Prostate gland (tissue), 2 donors: ENCODE measurements at regions not wholly inside any gene's neighbourhood (a gene's known extent, or its start where the extent isn't known, plus 50 kb on each side); places are given as distances from the start of the nearest gene placed in this dataset.
"Not testable (repeated sequence)": the region's sequence is repeated elsewhere in the genome, so short reads cannot be mapped to it uniquely, and the experiment has no call there.

Source experiments
- CTCF ChIP-seq, 4 experiments: fragments of 200-600 bp in 2 of 4; fragments of 450-650 bp in 2 of 4; sonication (generic) in 2 of 4; IDR thresholded peaks; 1 replicate in 3 of 4; 2 replicates in 1 of 4; pipeline ENCODE4 v1.5.1; 2016 to 2019; ENCODE audit warnings: antibody characterized with exemption in 4 of 4, mild to moderate bottlenecking in 2 of 4, moderate library complexity in 2 of 4
- POLR2A ChIP-seq: fragments of 450-650 bp; IDR thresholded peaks from one replicate; pipeline ENCODE4 v1.6.1; 2016; ENCODE audit warnings: antibody characterized with exemption, mild to moderate bottlenecking
- POLR2AphosphoS5 ChIP-seq: sonication (generic); formaldehyde crosslinking; IDR thresholded peaks from one replicate; pipeline ENCODE4 v1.6.1; 2017; ENCODE audit warnings: antibody characterized with exemption

GRCh38 chr6:977226-977625, 284.3 kb upstream of the EXOC2 start:
- not testable (repeated sequence) for TF ChIP-seq CTCF (IDR thresholded peaks at IDR 0.05); POLR2A; POLR2AphosphoS5
